ENCODE measurements at regions not wholly inside any gene's neighbourhood (a gene's known extent, or its start where the extent isn't known, plus 50 kb on each side); places are given as distances from the start of the nearest gene placed in this dataset.

DNA sequence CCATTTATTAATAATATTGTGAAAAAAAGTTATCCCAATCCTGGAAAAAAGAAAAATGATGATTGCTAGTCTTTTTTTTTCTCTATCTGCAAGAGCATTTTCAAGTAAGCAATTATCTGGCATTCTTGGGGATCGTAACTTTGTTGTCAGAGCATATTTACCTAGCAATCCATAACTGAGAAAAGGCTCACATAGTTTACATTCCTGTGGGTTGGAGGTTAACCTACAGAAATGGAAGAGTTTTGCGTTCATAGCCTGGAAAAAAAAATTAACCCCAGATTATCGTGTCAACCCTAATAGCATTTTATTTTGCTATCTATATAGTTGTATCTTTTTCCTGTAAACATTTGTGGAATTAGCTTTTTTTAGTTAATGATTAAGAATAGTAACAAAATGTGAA, 292.3 kb downstream of the DAD1 start:
- Histone ChIP-seq H3K27ac (no peak overlapping the region), H3K9me3 (ENCODE audit: low read depth) (no peaks in the 10 kb centered on the region), H3K36me3 (no peaks in the 10 kb centered on the region), H3K27me3 (no peaks in the 10 kb centered on the region), H3K4me1 (ENCODE audit: low read depth) (no peaks in the 10 kb centered on the region), H3K4me3 (no peak overlapping the region)
- TF ChIP-seq, protein P1, sequence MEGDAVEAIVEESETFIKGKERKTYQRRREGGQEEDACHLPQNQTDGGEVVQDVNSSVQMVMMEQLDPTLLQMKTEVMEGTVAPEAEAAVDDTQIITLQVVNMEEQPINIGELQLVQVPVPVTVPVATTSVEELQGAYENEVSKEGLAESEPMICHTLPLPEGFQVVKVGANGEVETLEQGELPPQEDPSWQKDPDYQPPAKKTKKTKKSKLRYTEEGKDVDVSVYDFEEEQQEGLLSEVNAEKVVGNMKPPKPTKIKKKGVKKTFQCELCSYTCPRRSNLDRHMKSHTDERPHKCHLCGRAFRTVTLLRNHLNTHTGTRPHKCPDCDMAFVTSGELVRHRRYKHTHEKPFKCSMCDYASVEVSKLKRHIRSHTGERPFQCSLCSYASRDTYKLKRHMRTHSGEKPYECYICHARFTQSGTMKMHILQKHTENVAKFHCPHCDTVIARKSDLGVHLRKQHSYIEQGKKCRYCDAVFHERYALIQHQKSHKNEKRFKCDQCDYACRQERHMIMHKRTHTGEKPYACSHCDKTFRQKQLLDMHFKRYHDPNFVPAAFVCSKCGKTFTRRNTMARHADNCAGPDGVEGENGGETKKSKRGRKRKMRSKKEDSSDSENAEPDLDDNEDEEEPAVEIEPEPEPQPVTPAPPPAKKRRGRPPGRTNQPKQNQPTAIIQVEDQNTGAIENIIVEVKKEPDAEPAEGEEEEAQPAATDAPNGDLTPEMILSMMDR (IDR thresholded peaks at IDR 0.05; ENCODE audit: low read depth, low read length), result no peak
- DNase-seq (ENCODE audit: low read depth in 1 of 2, low spot score in 1 of 2), result peak in 1 of 2 donors; percentile 67

DNA sequence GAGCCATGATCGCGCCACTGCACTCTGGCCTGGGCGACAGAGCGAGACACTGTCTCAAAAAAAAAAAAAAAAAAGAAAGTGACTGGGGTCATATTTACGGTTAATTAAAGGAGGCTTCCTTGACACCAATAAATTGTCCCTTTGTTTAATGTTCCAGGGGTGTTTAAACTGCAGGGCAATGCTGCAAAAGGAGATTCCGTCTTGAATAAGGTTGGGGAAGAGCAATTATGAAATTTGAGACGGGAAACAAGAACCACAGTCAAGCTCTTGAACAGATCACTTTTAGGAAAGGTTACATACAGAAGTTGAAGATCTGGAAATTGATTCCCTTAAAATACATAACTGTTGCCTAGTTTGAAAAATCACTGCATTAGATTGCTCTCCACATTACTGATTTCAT, 292.9 kb downstream of the DAD1 start:
- H3K9me3 ChIP-seq (ENCODE audit: low read depth), result no peaks in the 10 kb centered on the region

DNA sequence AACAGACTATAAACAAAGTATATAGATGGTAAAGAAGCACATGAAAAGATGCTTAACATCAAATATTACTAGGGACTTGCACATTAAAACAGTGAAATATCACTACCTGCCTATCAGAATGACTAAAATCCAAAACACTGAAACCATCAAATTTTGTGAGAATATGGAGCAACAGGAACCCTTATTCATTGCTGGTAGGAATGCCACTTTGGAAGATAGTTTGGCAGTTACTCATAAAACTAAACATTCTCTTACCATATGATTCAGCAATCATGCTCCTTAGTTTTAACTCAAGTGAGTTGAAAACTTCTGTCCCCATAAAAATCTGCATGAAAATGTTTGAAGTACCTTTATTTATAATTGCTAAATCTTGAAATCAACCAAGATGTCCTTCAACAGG, 297.6 kb downstream of the DAD1 start:
- no peak for DNase-seq (ENCODE audit: low read depth in 1 of 2, low spot score in 1 of 2)

More for the DNA sequence above, 292.9 kb downstream of the DAD1 start:
- Histone ChIP-seq H3K4me3 (no peak overlapping the region), H3K27ac (no peak overlapping the region), H3K36me3 (no peaks in the 10 kb centered on the region), H3K4me1 (ENCODE audit: low read depth) (no peaks in the 10 kb centered on the region), H3K27me3 (no peaks in the 10 kb centered on the region)
- TF ChIP-seq, protein P1 (IDR thresholded peaks at IDR 0.05; ENCODE audit: low read depth, low read length), result no peak
- DNase-seq (ENCODE audit: low read depth in 1 of 2, low spot score in 1 of 2), result no peak

DNA sequence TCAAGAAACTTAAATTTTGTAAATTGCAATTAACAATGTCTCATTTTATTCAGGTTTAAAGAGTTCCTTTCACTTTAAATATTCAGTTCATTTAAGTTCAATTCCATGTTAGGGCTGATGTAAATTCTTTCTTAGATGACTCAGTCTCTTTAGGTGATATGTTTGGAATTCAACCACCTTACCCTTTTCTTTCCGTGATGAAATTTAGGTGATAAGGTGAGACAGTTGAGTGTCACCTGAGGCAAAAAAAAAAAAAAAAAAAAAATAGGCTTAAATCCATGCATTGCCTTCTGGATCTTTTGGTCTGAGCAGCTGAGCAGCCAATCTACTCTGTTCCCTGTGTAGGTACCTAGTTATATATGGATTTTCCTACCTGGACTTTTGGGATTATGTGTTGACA, 299.5 kb downstream of the DAD1 start:
- H3K4me3 ChIP-seq, result no peak overlapping the region
- H3K9me3 ChIP-seq (ENCODE audit: low read depth), result no peaks in the 10 kb centered on the region
- no peaks in the 10 kb centered on the region for H3K4me1 ChIP-seq (ENCODE audit: low read depth)
- TF ChIP-seq, protein P1 (IDR thresholded peaks at IDR 0.05; ENCODE audit: low read depth, low read length), result no peak
- H3K27ac ChIP-seq, result no peak overlapping the region
- H3K27me3 ChIP-seq, result no peaks in the 10 kb centered on the region
- H3K36me3 ChIP-seq, result no peaks in the 10 kb centered on the region
- DNase-seq (ENCODE audit: low read depth in 1 of 2, low spot score in 1 of 2), result no peak

More for the DNA sequence above, 297.6 kb downstream of the DAD1 start:
- no peaks in the 10 kb centered on the region for H3K9me3 ChIP-seq (ENCODE audit: low read depth)
- no peak overlapping the region for H3K27ac ChIP-seq
- no peaks in the 10 kb centered on the region for H3K27me3 ChIP-seq
- no peak overlapping the region for H3K4me3 ChIP-seq
- TF ChIP-seq, protein P1 (IDR thresholded peaks at IDR 0.05; ENCODE audit: low read depth, low read length), result no peak
- H3K4me1 ChIP-seq (ENCODE audit: low read depth), result no peaks in the 10 kb centered on the region
- H3K36me3 ChIP-seq, result no peaks in the 10 kb centered on the region

DNA sequence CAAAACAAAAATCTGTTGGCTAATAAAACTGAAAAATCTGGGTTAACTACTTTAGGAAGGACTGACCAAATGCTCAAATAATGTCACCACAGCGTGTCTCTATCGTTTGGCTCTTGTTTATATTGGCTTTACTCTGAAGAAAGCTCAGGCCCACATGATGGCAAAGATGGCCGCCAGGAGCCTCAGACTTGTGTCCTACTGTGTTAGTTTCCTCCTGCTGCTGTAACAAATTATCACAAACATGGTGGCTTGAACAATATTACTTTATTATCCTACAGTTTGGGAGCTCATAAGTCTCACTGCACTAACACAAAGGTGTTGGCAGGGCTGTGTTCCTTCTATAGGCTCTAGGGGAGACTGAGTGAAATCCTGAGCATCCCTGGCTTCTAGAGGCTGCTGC, 303.0 kb downstream of the DAD1 start:
- H3K27me3 ChIP-seq, result no peaks in the 10 kb centered on the region
- H3K27ac ChIP-seq, result no peak overlapping the region
- no peak overlapping the region for H3K4me3 ChIP-seq
- TF ChIP-seq, protein P1 (IDR thresholded peaks at IDR 0.05; ENCODE audit: low read depth, low read length), result no peak
- H3K36me3 ChIP-seq, result no peaks in the 10 kb centered on the region
- H3K4me1 ChIP-seq (ENCODE audit: low read depth), result no peaks in the 10 kb centered on the region
- H3K9me3 ChIP-seq (ENCODE audit: low read depth), result no peaks in the 10 kb centered on the region
- no peak for DNase-seq (ENCODE audit: low read depth in 1 of 2, low spot score in 1 of 2)

DNA sequence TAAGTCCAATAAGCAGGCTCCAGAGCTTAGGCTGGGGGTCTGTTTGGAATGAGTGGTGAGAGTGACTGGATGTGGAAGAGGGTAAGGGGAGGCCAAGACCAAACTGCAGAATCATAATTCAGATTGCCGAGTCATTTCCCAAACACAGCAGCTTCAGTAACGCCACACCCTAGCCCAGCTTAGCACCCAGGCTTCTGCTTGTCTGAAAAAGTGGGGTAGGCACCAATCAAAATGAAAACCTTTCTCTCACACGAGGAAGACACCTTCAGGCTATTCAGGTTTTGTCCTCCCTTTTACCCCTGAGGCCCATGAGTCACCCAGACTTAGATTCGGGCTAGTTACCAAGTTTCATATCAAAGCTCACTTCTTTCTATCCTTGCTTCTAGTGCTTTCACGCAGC, 306.1 kb downstream of the DAD1 start:
- TF ChIP-seq, protein P1 (IDR thresholded peaks at IDR 0.05; ENCODE audit: low read depth, low read length), result no peak
- DNase-seq (ENCODE audit: low read depth in 1 of 2, low spot score in 1 of 2), result no peak
- no peaks in the 10 kb centered on the region for H3K4me1 ChIP-seq (ENCODE audit: low read depth)
- no peaks in the 10 kb centered on the region for H3K36me3 ChIP-seq
- no peaks in the 10 kb centered on the region for H3K9me3 ChIP-seq (ENCODE audit: low read depth)
- no peaks in the 10 kb centered on the region for H3K27me3 ChIP-seq
- no peak overlapping the region for H3K27ac ChIP-seq
- H3K4me3 ChIP-seq, result no peak overlapping the region
